Stimulated activated CD8-positive, alpha-beta memory T cell treated with anti-CD3 and anti-CD28 coated beads, Interleukin-2, amount 100 ng/mL, for 1 hour (primary cell): ENCODE measurements at regions not wholly inside any gene's neighbourhood (a gene's known extent, or its start where the extent isn't known, plus 50 kb on each side); places are given as distances from the start of the nearest gene placed in this dataset.
"Not testable (repeated sequence)": the region's sequence is repeated elsewhere in the genome, so short reads cannot be mapped to it uniquely, and the experiment has no call there.

Experiments used
- DNase-seq, 2 donors: peaks; one replicate each; pipeline ENCODE4 v3.0.0-alpha.2; 2020; ENCODE audit warnings: low read depth in 2 of 2

DNA sequence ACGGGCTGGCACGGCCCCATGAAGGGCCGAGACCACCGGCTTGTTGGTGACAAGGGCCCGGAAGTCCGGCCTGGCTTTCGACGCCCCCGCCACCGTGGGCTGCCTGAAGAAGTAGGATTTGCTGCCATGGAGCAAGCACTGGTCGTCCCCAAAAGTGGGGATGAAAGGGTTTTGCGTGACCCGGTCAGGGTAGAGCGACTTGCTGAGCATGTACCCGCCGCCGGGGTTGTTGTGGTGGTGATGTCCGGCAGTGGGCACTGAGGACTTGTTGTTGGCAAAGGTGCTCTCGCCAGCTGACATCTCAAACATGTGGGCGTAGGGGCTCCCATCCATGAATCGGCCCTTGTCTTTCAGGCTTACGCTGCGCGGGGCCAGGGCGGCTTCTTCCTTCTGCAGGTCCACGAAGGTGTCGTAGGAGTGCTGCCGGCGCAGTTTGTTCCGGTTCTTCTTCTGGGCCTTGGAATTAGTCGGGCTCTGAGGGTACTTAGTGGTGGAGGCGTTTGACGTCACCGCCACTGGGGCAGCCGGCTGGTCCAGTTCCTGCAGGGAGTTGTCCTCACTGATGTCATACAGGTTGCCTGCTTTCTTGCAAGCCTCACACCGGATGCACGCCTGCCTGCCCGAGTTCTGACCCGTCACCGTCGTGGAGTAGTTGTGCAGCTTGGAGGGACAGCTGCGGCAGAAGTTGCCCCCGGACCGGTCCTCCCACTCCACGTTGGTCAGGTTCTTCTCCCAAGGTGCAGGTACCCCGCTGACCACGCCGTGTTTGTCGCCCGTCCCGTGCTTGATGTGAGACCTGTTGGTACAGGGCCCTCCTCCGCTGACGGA, 366.6 kb downstream of the EMP1 start:
- no peak for DNase-seq

- no peak for DNase-seq
Observed at GRCh38 chr12:13561923-13562322, 365.4 kb downstream of the EMP1 start.

DNA sequence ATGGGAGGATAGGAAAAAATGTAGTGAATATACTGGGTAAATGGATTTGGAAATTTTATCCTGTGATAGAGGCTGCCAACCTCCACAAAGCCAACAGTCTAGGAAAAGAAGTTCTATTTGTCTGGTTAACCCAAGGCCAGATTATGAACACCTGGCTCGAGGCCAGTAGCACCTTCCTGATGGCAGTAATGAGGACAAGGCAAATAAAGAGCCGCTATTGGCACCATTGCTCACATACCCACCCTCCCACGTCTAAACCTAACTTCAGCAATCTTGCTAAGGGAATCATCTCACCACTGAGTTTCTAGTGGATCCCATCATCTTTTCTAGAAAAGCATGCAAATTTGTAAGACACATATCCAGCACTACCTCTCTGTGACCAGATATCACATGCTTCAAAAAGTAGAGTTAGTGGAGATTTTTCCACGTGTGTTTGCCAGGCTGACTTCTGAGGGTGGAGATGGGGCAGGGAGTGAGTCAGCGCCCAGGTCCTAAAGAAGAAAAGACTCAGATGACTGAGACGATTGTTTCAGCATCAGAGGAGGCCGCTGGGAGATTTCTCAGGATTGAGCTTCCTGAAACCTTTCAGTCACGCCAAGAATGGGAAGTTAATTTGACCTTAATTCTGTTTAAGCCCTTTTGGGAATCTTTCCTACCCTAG, 362.9 kb downstream of the EMP1 start:
- DNase-seq = no peak

DNA sequence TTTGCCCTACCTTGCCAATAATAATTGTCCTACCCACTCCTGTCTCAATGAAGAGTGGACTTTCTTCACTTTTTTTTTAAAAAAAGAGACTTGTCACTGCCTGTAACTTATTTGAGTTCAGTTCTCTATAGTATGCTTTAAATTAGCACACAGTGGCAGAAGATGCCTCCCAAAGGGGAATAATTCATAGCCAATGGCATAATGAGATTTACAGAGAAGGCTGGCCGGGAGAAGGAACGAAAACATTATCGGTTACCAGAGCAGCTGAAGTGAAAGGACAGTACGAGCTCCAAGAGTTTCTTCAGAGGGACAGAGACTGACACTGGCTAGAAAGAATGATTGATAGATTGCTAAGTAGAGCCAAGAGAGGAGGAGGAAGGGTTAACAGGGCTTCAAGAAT, 356.3 kb downstream of the EMP1 start:
- no peak for DNase-seq

GRCh38 chr12:13547283-13547682, 350.8 kb downstream of the EMP1 start:
- no peak for DNase-seq

DNA sequence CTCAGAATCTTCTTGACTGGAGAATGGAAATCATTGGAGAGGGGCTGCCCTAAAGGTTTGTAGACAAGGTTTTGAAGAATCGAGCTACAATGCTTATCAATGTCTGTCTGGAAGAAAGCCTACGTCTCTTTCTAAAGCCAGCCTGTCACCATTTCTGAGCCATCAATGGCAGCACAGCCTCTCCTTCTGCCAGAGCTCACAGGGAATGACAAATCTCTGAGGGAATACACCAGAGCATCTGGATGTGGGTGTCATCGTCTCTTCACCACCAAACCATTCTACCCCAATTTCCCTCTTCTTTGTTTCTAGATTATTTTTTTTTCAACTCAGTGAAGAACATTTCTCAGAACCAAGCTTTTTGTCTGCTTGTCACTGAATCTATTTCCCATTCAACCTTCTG, 349.7 kb downstream of the EMP1 start:
- DNase-seq = no peak

- DNase-seq = no peak
Observed at GRCh38 chr12:13539051-13539450, 342.5 kb downstream of the EMP1 start.

DNA sequence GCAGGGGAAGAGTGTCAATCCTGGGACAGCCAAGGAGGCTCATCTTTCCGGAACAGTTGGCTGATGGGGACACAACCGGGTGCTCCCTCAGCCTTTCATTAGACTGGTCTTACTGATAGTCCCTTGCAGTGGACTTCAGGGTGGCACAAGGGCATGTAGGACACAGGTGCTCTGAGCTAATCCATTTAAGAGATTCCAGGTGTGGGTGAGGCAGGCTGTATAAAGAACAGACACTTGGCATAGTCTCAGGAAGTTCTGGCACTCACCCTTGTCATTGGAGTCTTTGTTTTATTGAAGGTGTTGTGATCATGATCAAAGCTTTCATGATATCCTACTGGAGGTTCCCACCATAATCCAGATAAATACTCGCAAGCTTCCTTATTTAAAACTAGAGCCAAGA, 341.6 kb downstream of the EMP1 start:
- DNase-seq = no peak

DNA sequence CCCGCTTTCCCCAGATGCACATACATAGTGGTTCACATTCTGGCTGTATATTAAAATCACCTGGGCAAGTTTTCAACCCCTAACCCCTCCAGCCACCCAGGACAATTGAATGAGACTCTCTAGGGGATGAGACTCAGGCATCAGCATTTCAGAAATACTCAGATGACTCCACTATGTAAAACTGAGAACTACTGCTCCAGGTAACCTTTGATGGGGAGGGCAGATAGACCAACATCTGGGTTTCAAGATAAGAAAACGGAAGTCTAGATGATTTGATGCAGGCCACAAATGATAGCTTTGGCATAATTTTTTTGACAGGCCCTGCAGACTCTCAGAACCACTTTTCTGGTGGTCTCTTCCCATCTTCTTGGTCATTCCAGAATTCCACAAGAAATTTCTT, 341.1 kb downstream of the EMP1 start:
- DNase-seq = no peak

- DNase-seq = no peak
Observed at GRCh38 chr12:13536219-13536910, 339.8 kb downstream of the EMP1 start.

GRCh38 chr12:13534645-13535398, 338.3 kb downstream of the EMP1 start:
- DNase-seq = no peak

- no peak for DNase-seq
Observed at GRCh38 chr12:13534242-13534641, 337.7 kb downstream of the EMP1 start.

DNA sequence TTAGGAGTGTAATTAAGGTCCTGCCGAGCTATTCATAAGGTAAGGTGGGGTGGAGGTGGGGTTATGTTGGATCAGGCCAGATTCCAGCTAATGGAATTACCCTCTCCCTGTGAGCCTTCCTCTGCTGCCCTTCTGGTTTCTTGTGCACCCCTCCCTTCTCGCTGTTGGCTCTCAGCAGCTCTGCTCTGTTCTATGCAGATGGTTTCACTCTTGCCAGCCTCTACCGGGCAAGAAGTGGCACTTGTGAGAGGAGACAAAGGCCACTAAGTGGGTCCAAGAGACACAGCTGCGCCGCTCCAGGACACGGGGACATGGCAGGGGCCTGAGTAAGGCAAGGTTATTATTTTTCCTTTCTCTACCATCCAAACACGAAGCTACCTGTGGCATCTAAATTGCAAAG, 334.4 kb downstream of the EMP1 start:
- DNase-seq = no peak

DNA sequence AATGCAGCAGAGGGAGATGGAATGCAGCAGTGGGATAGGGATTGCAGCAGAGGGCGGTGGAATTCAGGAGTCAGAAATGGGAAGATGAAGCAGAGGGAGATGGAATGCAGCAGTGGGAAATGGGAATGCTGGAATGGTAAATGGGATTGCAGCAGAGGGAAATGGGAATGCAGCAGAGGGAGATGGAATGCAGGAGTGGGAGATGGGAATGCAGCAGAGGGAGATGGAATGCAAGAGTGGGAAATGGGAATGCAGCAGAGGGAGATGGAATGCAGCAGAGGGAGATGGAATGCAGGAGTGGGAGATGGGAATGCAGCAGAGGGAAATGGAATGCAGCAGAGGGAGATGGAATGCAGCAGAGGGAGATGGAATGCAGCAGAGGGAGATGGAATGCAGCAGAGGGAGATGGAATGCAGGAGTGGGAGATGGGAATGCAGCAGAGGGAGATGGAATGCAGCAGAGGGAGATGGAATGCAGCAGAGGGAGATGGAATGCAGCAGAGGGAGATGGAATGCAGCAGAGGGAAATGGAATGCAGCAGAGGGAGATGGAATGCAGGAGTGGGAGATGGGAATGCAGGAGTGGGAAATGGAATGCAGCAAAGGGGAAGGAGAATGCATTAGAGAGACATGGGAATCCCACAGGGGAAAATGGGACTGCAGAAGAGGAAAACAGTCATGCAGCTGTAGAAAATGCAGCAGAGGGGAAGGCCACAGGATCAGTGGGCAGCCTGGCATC, 329.8 kb downstream of the EMP1 start:
- not testable (repeated sequence) for DNase-seq

GRCh38 chr12:13523536-13524307, 327.2 kb downstream of the EMP1 start:
- no peak for DNase-seq

GRCh38 chr12:13518034-13518433, 321.5 kb downstream of the EMP1 start:
- DNase-seq = not testable (repeated sequence)

GRCh38 chr12:13509740-13510139, 313.2 kb downstream of the EMP1 start:
- no peak for DNase-seq

DNA sequence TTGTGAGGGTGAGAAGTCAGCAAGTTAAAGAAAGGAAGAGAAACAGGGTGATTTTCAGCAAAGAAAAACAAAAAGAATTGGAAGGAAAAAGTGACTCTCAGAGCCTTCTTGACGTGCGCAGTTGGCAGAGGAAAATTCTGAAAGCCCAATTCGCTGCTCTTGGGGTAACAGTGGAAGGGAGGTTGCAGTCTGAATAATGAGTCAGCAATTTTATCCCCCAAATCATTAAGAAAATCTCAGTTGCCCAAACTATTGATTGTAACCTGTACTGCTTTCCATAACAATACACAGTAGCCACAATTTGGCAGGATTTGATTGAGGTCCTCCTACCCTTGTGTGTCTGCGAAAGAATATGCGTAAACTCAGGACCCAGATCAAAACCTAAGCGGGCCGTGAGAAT, 309.1 kb downstream of the EMP1 start:
- no peak for DNase-seq

GRCh38 chr12:13505224-13505623, 308.7 kb downstream of the EMP1 start:
- no peak for DNase-seq

DNA sequence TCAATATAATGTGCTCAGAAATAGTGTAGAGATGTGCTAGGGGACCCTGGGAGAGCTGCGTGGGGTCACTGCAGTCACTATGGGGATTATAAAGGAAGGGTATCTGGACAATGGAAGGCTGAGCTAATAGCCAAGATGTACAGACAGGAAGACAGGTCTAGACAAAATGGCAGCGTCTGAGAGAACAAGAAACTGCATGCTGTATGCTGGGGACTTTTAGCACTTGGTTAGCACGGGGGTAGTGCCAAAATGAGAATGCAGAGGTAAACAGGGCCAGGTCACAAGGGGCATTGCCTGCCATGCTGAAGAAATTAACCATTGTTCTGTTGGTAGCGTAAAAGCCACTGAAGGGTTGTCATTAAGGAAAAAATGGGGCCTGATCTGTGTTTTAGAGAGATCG, 308.2 kb downstream of the EMP1 start:
- no peak for DNase-seq

- DNase-seq = no peak
Observed at GRCh38 chr12:13504074-13504473, 307.5 kb downstream of the EMP1 start.
